Thyroid gland (tissue), 4 donors: ENCODE measurements at regions not wholly inside any gene's neighbourhood (a gene's known extent, or its start where the extent isn't known, plus 50 kb on each side); places are given as distances from the start of the nearest gene placed in this dataset.

ENCODE experiments used
- DNase-seq, 2 donors: peaks; one replicate each; pipeline ENCODE4 v3.0.0-alpha.2; 2019
- H3K27ac ChIP-seq, 3 donors: fragments of 200-600 bp; sonication (generic); 1 replicate in 2 of 3; 2 replicates in 1 of 3; pipeline ENCODE4 v1.5.1; 2016 to 2019; ENCODE audit warnings: mild to moderate bottlenecking in 1 of 3, moderate library complexity in 1 of 3
- H3K27me3 ChIP-seq: fragments of 200-600 bp; sonication (generic); one replicate; pipeline ENCODE4 v1.5.1; 2019
- H3K36me3 ChIP-seq, 2 donors: fragments of 200-600 bp; sonication (generic); one replicate each; pipeline ENCODE4 v1.5.1; 2016 to 2019
- H3K4me1 ChIP-seq, 2 donors: fragments of 200-600 bp; sonication (generic); one replicate each; pipeline ENCODE4 v1.5.1; 2017 to 2019
- H3K4me3 ChIP-seq, 3 donors: fragments of 200-600 bp; sonication (generic); replicated peaks in 1 of 3; 1 replicate in 2 of 3; 2 replicates in 1 of 3; pipeline ENCODE4 v1.5.1; 2016; ENCODE audit warnings: mild to moderate bottlenecking in 1 of 3
- H3K9me3 ChIP-seq: fragments of 200-600 bp; sonication (generic); one replicate; pipeline ENCODE4 v1.5.1; 2017
- POLR2A ChIP-seq, 2 donors: fragments of 450-650 bp; IDR thresholded peaks; one replicate each; pipeline ENCODE4 v1.6.1; 2017; ENCODE audit warnings: antibody characterized with exemption in 2 of 2, mild to moderate bottlenecking in 2 of 2, moderate library complexity in 1 of 2
- WGBS, 2 donors: methylation state at CpG; one replicate each; pipeline ENCODE4 v1.1.5; 2017; 5-methylcytosine and 5-hydroxymethylcytosine counted together
- intact Hi-C: fragments of 100-400 bp; cut with DNase I; formaldehyde crosslinking; loops from one replicate; pipeline ENCODE4 v1.15.1; 2023
- TF ChIP-seq, protein P1 (sequence below), 6 experiments: fragments of 200-600 bp in 3 of 6; fragments of 450-650 bp in 3 of 6; sonication (generic) in 3 of 6; IDR thresholded peaks; one replicate each; pipeline ENCODE4 v1.5.1; 2016 to 2019; ENCODE audit warnings: antibody characterized with exemption in 6 of 6, mild to moderate bottlenecking in 2 of 6, inconsistent platforms in 1 of 6, moderate library complexity in 1 of 6

DNA sequence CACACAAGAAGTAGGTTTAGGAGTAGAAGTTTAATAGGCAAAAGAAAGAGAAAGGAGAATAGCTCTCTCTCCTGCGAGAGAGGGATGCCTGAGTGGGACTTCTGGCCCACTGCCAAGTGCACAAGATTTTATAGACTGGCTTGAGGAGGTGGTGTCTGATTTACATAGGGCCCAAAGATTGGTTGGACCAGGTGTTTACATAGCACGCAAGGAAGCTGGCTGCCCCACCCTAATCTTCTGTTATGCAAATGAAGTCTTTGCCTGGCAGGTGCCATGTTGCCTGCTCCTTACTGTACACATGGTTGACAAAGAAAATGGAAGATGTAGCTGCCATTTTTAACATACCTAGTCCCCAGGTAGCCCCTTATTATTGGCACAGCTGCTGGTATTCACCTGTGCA lies 170.8 kb upstream of the GATB start:
- DNase-seq: no peak

DNA sequence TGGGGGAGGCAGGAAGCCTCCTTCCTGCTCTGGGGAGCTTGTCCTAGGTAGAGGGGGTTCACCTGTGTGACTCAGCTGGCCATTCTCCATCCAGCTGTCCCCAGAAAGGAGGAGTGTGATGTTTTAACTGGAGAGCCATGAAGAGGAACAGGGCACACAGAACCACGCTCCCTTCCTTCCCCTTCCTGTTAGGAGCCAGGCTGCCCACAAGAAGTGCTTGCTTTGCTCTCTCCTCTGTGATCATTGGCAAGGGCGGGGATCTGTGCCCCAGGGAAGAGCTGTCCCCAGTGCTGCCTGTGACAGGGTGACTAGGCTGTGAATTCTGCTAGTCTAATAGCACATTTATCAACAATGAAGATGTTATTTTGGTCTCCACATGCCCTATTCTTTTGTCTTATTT lies 169.6 kb upstream of the GATB start:
- no peak overlapping the region for H3K27ac ChIP-seq
- DNase-seq: no peak
- TF ChIP-seq, protein P1, sequence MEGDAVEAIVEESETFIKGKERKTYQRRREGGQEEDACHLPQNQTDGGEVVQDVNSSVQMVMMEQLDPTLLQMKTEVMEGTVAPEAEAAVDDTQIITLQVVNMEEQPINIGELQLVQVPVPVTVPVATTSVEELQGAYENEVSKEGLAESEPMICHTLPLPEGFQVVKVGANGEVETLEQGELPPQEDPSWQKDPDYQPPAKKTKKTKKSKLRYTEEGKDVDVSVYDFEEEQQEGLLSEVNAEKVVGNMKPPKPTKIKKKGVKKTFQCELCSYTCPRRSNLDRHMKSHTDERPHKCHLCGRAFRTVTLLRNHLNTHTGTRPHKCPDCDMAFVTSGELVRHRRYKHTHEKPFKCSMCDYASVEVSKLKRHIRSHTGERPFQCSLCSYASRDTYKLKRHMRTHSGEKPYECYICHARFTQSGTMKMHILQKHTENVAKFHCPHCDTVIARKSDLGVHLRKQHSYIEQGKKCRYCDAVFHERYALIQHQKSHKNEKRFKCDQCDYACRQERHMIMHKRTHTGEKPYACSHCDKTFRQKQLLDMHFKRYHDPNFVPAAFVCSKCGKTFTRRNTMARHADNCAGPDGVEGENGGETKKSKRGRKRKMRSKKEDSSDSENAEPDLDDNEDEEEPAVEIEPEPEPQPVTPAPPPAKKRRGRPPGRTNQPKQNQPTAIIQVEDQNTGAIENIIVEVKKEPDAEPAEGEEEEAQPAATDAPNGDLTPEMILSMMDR (IDR thresholded peaks at IDR 0.05): no peak
- TF ChIP-seq POLR2A (IDR thresholded peaks at IDR 0.05): no peak
- no peaks in the 10 kb centered on the region for H3K4me1 ChIP-seq
- 85 to 96% methylated on average over 2 of the region's 2 CpGs for WGBS, 2 donors
- intact Hi-C loops: no loop called here
- no peaks in the 10 kb centered on the region for H3K9me3 ChIP-seq
- no peaks in the 10 kb centered on the region for H3K36me3 ChIP-seq
- no peak overlapping the region for H3K4me3 ChIP-seq
- H3K27me3 ChIP-seq: no peaks in the 10 kb centered on the region

More for the DNA sequence above, 170.8 kb upstream of the GATB start:
- Histone ChIP-seq H3K9me3 (no peaks in the 10 kb centered on the region), H3K36me3 (no peaks in the 10 kb centered on the region), H3K27ac (no peak overlapping the region), H3K4me1 (no peaks in the 10 kb centered on the region), H3K4me3 (no peak overlapping the region), H3K27me3 (no peaks in the 10 kb centered on the region)
- intact Hi-C loops: no loop called here
- TF ChIP-seq, protein P1 (IDR thresholded peaks at IDR 0.05): no peak
- TF ChIP-seq POLR2A (IDR thresholded peaks at IDR 0.05): no peak
- WGBS, 2 donors: 47 to 51% methylated on average over 2 of the region's 2 CpGs

DNA sequence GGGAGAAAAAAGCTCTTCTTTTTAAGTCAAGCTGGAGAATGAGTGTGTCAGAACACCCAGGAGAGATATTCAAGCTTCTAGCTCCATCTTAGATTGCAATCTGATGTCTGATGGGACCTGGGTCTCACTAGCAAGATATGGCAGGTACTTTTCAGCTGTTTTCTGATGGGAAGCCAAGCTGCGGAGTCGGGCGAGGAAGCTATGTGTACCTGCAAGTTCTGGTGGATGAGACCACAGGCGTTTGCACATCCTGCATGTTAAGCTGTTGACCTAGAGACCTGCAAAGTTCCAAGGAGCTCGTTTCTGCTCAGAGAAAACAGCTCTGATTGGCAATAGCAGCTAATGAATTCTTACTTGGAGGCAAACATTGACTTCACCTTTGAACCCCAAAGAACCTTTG lies 167.3 kb upstream of the GATB start:
- no peak for TF ChIP-seq POLR2A (IDR thresholded peaks at IDR 0.05)
- TF ChIP-seq, protein P1 (IDR thresholded peaks at IDR 0.05): no peak
- Histone ChIP-seq H3K36me3 (no peaks in the 10 kb centered on the region), H3K27ac (no peak overlapping the region), H3K4me1 (no peaks in the 10 kb centered on the region), H3K9me3 (no peaks in the 10 kb centered on the region), H3K27me3 (no peaks in the 10 kb centered on the region), H3K4me3 (no peak overlapping the region)
- 74 to 88% methylated on average over 5 of the region's 5 CpGs for WGBS, 2 donors
- DNase-seq: no peak
- intact Hi-C loops: no loop called here

DNA sequence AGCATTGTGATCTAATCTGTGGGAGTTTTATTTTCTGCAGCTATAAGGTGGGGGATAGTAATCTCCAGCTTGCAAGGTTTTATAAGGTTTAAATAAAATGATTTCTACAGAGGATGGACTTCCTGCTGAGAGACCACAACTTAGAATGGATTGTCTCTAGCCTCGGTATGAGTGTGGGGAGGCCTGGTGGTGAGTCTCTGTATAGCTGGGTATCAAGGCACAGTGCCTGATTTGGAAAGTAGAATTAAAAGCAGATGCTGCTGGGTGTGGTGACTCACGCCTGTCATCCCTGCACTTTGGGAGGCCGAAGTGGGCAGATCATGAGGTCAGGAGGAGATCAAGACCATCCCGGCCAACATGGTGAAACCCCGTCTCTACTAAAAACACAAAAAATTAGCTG lies 162.0 kb upstream of the GATB start:
- no peaks in the 10 kb centered on the region for H3K36me3 ChIP-seq
- H3K4me1 ChIP-seq: no peaks in the 10 kb centered on the region
- DNase-seq: no peak
- TF ChIP-seq, protein P1 (IDR thresholded peaks at IDR 0.05): no peak
- TF ChIP-seq POLR2A (IDR thresholded peaks at IDR 0.05): no peak
- WGBS, 2 donors: 91 to 92% methylated on average over 5 of the region's 5 CpGs
- intact Hi-C loops: no loop called here
- H3K9me3 ChIP-seq: no peaks in the 10 kb centered on the region
- H3K27ac ChIP-seq: no peak overlapping the region
- no peak overlapping the region for H3K4me3 ChIP-seq
- no peaks in the 10 kb centered on the region for H3K27me3 ChIP-seq

DNA sequence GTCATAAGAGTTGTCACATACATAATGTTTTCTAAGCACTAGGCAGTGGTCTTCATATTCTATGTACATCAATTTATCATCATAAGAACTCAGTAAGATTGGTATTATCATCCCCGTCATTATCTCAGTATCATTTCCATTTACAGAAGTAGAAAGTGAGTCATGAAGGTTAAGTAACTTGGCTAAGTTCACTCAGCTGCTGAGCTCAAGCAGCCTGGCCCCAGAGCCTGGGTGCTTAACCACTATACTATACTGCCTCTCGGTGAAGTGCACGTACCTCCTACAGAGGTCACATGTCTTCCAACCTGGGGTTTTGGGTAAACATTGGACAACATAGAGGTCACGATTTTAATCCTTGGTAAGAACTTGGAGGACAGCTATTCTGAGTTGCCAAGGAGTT lies 161.5 kb upstream of the GATB start:
- Histone ChIP-seq H3K27ac (no peak overlapping the region), H3K36me3 (no peaks in the 10 kb centered on the region), H3K4me1 (no peaks in the 10 kb centered on the region), H3K27me3 (no peaks in the 10 kb centered on the region), H3K4me3 (no peak overlapping the region), H3K9me3 (no peaks in the 10 kb centered on the region)
- no peak for DNase-seq
- intact Hi-C loops: no loop called here
- WGBS, 2 donors: 89 to 93% methylated on average over 4 of the region's 4 CpGs
- no peak for TF ChIP-seq POLR2A (IDR thresholded peaks at IDR 0.05)
- TF ChIP-seq, protein P1 (IDR thresholded peaks at IDR 0.05): no peak
